Fibroblast of lung (primary cell): ENCODE measurements at regions not wholly inside any gene's neighbourhood (a gene's known extent, or its start where the extent isn't known, plus 50 kb on each side); places are given as distances from the start of the nearest gene placed in this dataset.

Source experiments
- CTCF ChIP-seq, 2 donors: IDR thresholded peaks in 1 of 2; conservative IDR thresholded peaks in 1 of 2; 1 replicate in 1 of 2; 2 replicates in 1 of 2; pipeline ENCODE4 v1.5.1; 2011 to 2012; ENCODE audit warnings: low read length in 2 of 2, control low read depth in 1 of 2, inconsistent platforms in 1 of 2, low read depth in 1 of 2, mild to moderate bottlenecking in 1 of 2
- EZH2 ChIP-seq: IDR thresholded peaks from 2 replicates; pipeline ENCODE4 v1.5.1; 2012; ENCODE audit warnings: low read length, control low read depth, mild to moderate bottlenecking; ENCODE audit errors: missing control alignments

GRCh38 chr16:22977294-22977697, 163.3 kb downstream of the HS3ST2 start:
- TF ChIP-seq CTCF (conservative IDR thresholded peaks at IDR 0.05 in 1 of 2, IDR thresholded peaks at IDR 0.05 in 1 of 2; ENCODE audit: low read depth in 1 of 2, low read length in 2 of 2) = peak in 1 of 2 donors; percentile 39
- no peak for TF ChIP-seq EZH2
